Stimulated activated naive CD4-positive, alpha-beta T cell treated with Interleukin-2 at 50 U/mL for 16 hours (primary cell): ENCODE measurements at regions not wholly inside any gene's neighbourhood (a gene's known extent, or its start where the extent isn't known, plus 50 kb on each side); places are given as distances from the start of the nearest gene placed in this dataset.

Source experiments
- DNase-seq: peaks from one replicate; lab custom pipeline; 2025; lab: John Stamatoyannopoulos, UW

GRCh38 chr16:85309656-85310587 is 197.7 kb upstream of the CIBAR2 start:
- DNase-seq, result no peak

- no peak for DNase-seq
Measured at GRCh38 chr16:85310868-85311585, 198.8 kb upstream of the CIBAR2 start.

GRCh38 chr16:85311741-85312140 is 199.5 kb upstream of the CIBAR2 start:
- no peak for DNase-seq

GRCh38 chr16:85312174-85312573 is 199.9 kb upstream of the CIBAR2 start:
- no peak for DNase-seq

GRCh38 chr16:85312642-85313525 is 200.6 kb upstream of the CIBAR2 start:
- no peak for DNase-seq

- DNase-seq, result no peak
Measured at GRCh38 chr16:85313526-85314301, 201.4 kb upstream of the CIBAR2 start.

- DNase-seq, result no peak
Measured at GRCh38 chr16:85314512-85314971, 202.3 kb upstream of the CIBAR2 start.

GRCh38 chr16:85315866-85316265 is 203.6 kb upstream of the CIBAR2 start:
- no peak for DNase-seq

GRCh38 chr16:85316321-85316919 is 204.1 kb upstream of the CIBAR2 start:
- DNase-seq, result peak; percentile 12

GRCh38 chr16:85316944-85317343 is 204.7 kb upstream of the CIBAR2 start:
- no peak for DNase-seq

- DNase-seq, result no peak
Measured at GRCh38 chr16:85317704-85318103, 205.4 kb upstream of the CIBAR2 start.

GRCh38 chr16:85319208-85319983 is 207.1 kb upstream of the CIBAR2 start:
- DNase-seq, result no peak

GRCh38 chr16:85319984-85320440 is 207.7 kb upstream of the CIBAR2 start:
- DNase-seq, result no peak

- no peak for DNase-seq
Measured at GRCh38 chr16:85320677-85321385, 208.6 kb upstream of the CIBAR2 start.

GRCh38 chr16:85321509-85322271 is 209.4 kb upstream of the CIBAR2 start:
- DNase-seq, result no peak

GRCh38 chr16:85323230-85323960 is 211.1 kb upstream of the CIBAR2 start:
- DNase-seq, result no peak

- no peak for DNase-seq
Measured at GRCh38 chr16:85323961-85324253, 211.6 kb upstream of the CIBAR2 start.

- no peak for DNase-seq
Measured at GRCh38 chr16:85324488-85324887, 212.2 kb upstream of the CIBAR2 start.
